Thyroid gland (tissue), 4 donors: ENCODE measurements at regions not wholly inside any gene's neighbourhood (a gene's known extent, or its start where the extent isn't known, plus 50 kb on each side); places are given as distances from the start of the nearest gene placed in this dataset.

ENCODE experiments used
- DNase-seq, 2 donors: peaks; one replicate each; pipeline ENCODE4 v3.0.0-alpha.2; 2019
- H3K27ac ChIP-seq, 3 donors: fragments of 200-600 bp; sonication (generic); 1 replicate in 2 of 3; 2 replicates in 1 of 3; pipeline ENCODE4 v1.5.1; 2016 to 2019; ENCODE audit warnings: mild to moderate bottlenecking in 1 of 3, moderate library complexity in 1 of 3
- H3K27me3 ChIP-seq: fragments of 200-600 bp; sonication (generic); one replicate; pipeline ENCODE4 v1.5.1; 2019
- H3K36me3 ChIP-seq, 2 donors: fragments of 200-600 bp; sonication (generic); one replicate each; pipeline ENCODE4 v1.5.1; 2016 to 2019
- H3K4me1 ChIP-seq, 2 donors: fragments of 200-600 bp; sonication (generic); one replicate each; pipeline ENCODE4 v1.5.1; 2017 to 2019
- H3K4me3 ChIP-seq, 3 donors: fragments of 200-600 bp; sonication (generic); replicated peaks in 1 of 3; 1 replicate in 2 of 3; 2 replicates in 1 of 3; pipeline ENCODE4 v1.5.1; 2016; ENCODE audit warnings: mild to moderate bottlenecking in 1 of 3
- H3K9me3 ChIP-seq: fragments of 200-600 bp; sonication (generic); one replicate; pipeline ENCODE4 v1.5.1; 2017
- CTCF ChIP-seq, 6 experiments: fragments of 200-600 bp in 3 of 6; fragments of 450-650 bp in 3 of 6; sonication (generic) in 3 of 6; IDR thresholded peaks; one replicate each; pipeline ENCODE4 v1.5.1; 2016 to 2019; ENCODE audit warnings: antibody characterized with exemption in 6 of 6, mild to moderate bottlenecking in 2 of 6, inconsistent platforms in 1 of 6, moderate library complexity in 1 of 6
- POLR2A ChIP-seq, 2 donors: fragments of 450-650 bp; IDR thresholded peaks; one replicate each; pipeline ENCODE4 v1.6.1; 2017; ENCODE audit warnings: antibody characterized with exemption in 2 of 2, mild to moderate bottlenecking in 2 of 2, moderate library complexity in 1 of 2
- WGBS, 2 donors: methylation state at CpG; one replicate each; pipeline ENCODE4 v1.1.5; 2017; 5-methylcytosine and 5-hydroxymethylcytosine counted together
- intact Hi-C: fragments of 100-400 bp; cut with DNase I; formaldehyde crosslinking; loops from one replicate; pipeline ENCODE4 v1.15.1; 2023

GRCh38 chr10:107371801-107372200 lies 207.3 kb upstream of the SORCS1 start:
- no peak overlapping the region for H3K27ac ChIP-seq
- H3K4me3 ChIP-seq = no peak overlapping the region
- H3K9me3 ChIP-seq = no peaks in the 10 kb centered on the region
- DNase-seq = no peak
- H3K27me3 ChIP-seq = no peaks in the 10 kb centered on the region
- intact Hi-C loops = no loop called here
- no peaks in the 10 kb centered on the region for H3K4me1 ChIP-seq
- H3K36me3 ChIP-seq = no peaks in the 10 kb centered on the region
- no peak for TF ChIP-seq POLR2A (IDR thresholded peaks at IDR 0.05)
- TF ChIP-seq CTCF (IDR thresholded peaks at IDR 0.05) = no peak
- 82 to 84% methylated on average over 2 of the region's 2 CpGs for WGBS, 2 donors

- H3K4me3 ChIP-seq = no peak overlapping the region
These were observed 200.4 kb upstream of the SORCS1 start for GRCh38 chr10:107364872-107365271.

GRCh38 chr10:107362306-107362705 lies 197.8 kb upstream of the SORCS1 start:
- DNase-seq = no peak
- TF ChIP-seq CTCF (IDR thresholded peaks at IDR 0.05) (no peak), POLR2A (IDR thresholded peaks at IDR 0.05) (no peak)
- intact Hi-C loops = no loop called here
- Histone ChIP-seq H3K27ac (no peak overlapping the region), H3K36me3 (no peaks in the 10 kb centered on the region), H3K4me1 (no peaks in the 10 kb centered on the region), H3K9me3 (no peaks in the 10 kb centered on the region), H3K4me3 (no peak overlapping the region), H3K27me3 (no peaks in the 10 kb centered on the region)

More at GRCh38 chr10:107364872-107365271, 200.4 kb upstream of the SORCS1 start:
- Histone ChIP-seq H3K36me3 (no peaks in the 10 kb centered on the region), H3K27me3 (no peaks in the 10 kb centered on the region), H3K4me1 (no peaks in the 10 kb centered on the region), H3K9me3 (no peaks in the 10 kb centered on the region), H3K27ac (no peak overlapping the region)
- 89 to 93% methylated on average over 3 of the region's 3 CpGs for WGBS, 2 donors
- no peak for DNase-seq
- TF ChIP-seq CTCF (IDR thresholded peaks at IDR 0.05) (no peak), POLR2A (IDR thresholded peaks at IDR 0.05) (no peak)
- intact Hi-C loops = no loop called here

GRCh38 chr10:107357033-107357432 lies 192.5 kb upstream of the SORCS1 start:
- TF ChIP-seq POLR2A (IDR thresholded peaks at IDR 0.05) (no peak), CTCF (IDR thresholded peaks at IDR 0.05) (no peak)
- Histone ChIP-seq H3K27ac (no peak overlapping the region), H3K36me3 (no peaks in the 10 kb centered on the region), H3K27me3 (no peaks in the 10 kb centered on the region), H3K4me1 (no peaks in the 10 kb centered on the region), H3K9me3 (no peaks in the 10 kb centered on the region), H3K4me3 (no peak overlapping the region)
- no peak for DNase-seq
- intact Hi-C loops = no loop called here

- Histone ChIP-seq H3K27me3 (no peaks in the 10 kb centered on the region), H3K4me3 (no peak overlapping the region), H3K4me1 (no peaks in the 10 kb centered on the region), H3K36me3 (no peaks in the 10 kb centered on the region), H3K27ac (no peak overlapping the region), H3K9me3 (no peaks in the 10 kb centered on the region)
- TF ChIP-seq CTCF (IDR thresholded peaks at IDR 0.05) (no peak), POLR2A (IDR thresholded peaks at IDR 0.05) (no peak)
- WGBS, 2 donors = 68 to 74% methylated on average over 2 of the region's 2 CpGs
- no peak for DNase-seq
- intact Hi-C loops = no loop called here
These were observed 191.9 kb upstream of the SORCS1 start for GRCh38 chr10:107356396-107356795.
